ENCODE measurements at regions not wholly inside any gene's neighbourhood (a gene's known extent, or its start where the extent isn't known, plus 50 kb on each side); places are given as distances from the start of the nearest gene placed in this dataset.

DNA sequence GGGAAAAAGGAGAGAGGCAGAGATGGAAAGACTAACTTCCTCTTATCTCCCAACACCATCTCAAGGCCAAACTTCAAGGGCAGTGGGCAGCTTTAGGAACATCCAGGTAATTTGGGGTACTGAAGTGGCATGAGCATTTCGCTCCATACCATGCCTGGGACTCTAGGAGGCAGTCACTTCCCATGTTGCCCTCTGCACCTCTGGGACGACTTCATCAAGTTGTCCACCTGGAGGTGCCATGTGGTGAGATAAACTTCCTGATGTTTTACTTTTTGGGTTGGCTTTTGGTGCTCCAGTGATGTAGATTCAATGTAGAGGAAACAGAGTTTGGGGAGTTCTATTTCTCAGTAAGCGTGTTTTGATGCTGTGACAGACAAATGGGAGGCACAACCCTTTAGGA, 56.3 kb upstream of the UPP2 start:
- WGBS, 5 donors, result 62 to 95% (median 91%) methylated on average over 3 of the region's 3 CpGs
- intact Hi-C loops (cut with DNase I; ENCODE audit: low total_unique reads), result no loop called here

DNA sequence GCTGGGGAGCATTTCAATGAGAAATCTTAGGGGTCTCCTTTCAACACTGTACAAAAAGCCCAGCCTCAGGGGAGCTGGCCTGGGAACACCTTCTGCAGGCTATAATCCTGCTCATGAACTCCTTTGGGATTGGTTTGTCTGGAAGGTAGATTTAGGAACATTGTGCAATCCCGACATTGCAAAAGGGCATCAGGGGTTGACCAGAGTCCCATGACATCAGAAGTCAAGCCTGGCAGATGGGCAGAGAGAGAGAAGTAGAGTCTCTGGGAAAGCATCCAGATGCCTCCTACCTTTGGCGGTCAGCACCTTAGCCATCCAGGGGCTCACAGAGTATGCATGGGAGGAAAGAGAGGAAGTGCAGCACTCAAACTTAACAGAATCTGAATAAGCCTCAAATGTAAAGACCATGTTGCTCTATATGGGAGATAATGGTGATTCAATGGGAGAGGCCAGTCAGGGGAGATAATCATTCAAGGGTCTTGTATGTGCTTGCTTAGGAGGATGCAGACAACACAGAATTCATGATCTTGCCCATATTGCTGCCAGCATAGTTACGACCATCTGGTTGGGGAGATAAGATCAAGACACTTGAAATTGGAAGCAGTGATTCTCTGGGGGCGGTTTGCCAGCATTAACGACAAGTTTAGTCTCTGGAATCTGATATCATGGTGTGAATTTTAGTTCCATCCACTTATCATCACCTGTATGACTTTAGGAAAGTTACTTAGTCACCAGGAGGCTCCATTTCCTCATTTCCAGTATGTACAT, 58.3 kb upstream of the UPP2 start:
- WGBS, 5 donors, result 56 to 67% (median 62%) methylated on average over 5 of the region's 5 CpGs
- Histone ChIP-seq H3K27ac (peak overlapping the region in 5 of 8 donors; percentile 18 to 65 (median 22)), H3K9me3 (no peaks in the 10 kb centered on the region), H3K4me1 (peaks cover 0 to 38% (median 14%) of the 10 kb centered on the region in 6 donors), H3K4me3 (no peak overlapping the region), H3K27me3 (replicated peaks in 1 of 7) (peaks cover 0 to 6% (median 0%) of the 10 kb centered on the region in 7 donors), H3K36me3 (no peaks in the 10 kb centered on the region)
- intact Hi-C loops (cut with DNase I; ENCODE audit: low total_unique reads), result no loop called here
- no peak for DNase-seq
- TF ChIP-seq CTCF (IDR thresholded peaks at IDR 0.05 in 8 of 11, conservative IDR thresholded peaks at IDR 0.05 in 3 of 11), result no peak
- TF ChIP-seq POLR2A (IDR thresholded peaks at IDR 0.05), result no peak
- no peak for TF ChIP-seq POLR2AphosphoS5 (IDR thresholded peaks at IDR 0.05)

More for the DNA sequence above, 56.3 kb upstream of the UPP2 start:
- peaks cover 0 to 38% (median 14%) of the 10 kb centered on the region in 6 donors for H3K4me1 ChIP-seq
- H3K4me3 ChIP-seq, result no peak overlapping the region
- no peaks in the 10 kb centered on the region for H3K9me3 ChIP-seq
- H3K27me3 ChIP-seq (replicated peaks in 1 of 7), result peaks cover 0 to 6% (median 0%) of the 10 kb centered on the region in 7 donors
- H3K36me3 ChIP-seq, result no peaks in the 10 kb centered on the region
- TF ChIP-seq POLR2A (IDR thresholded peaks at IDR 0.05) (no peak), CTCF (IDR thresholded peaks at IDR 0.05 in 8 of 11, conservative IDR thresholded peaks at IDR 0.05 in 3 of 11) (no peak), POLR2AphosphoS5 (IDR thresholded peaks at IDR 0.05) (no peak)
- no peak for DNase-seq
- no peak overlapping the region for H3K27ac ChIP-seq

GRCh38 chr2:158042666-158043065, 59.0 kb upstream of the UPP2 start:
- Histone ChIP-seq H3K4me3 (no peak overlapping the region), H3K4me1 (peaks cover 0 to 38% (median 14%) of the 10 kb centered on the region in 6 donors), H3K27me3 (replicated peaks in 1 of 7) (peaks cover 0 to 6% (median 0%) of the 10 kb centered on the region in 7 donors), H3K9me3 (no peaks in the 10 kb centered on the region), H3K27ac (peak overlapping the region in 6 of 8 donors; percentile 18 to 65 (median 27)), H3K36me3 (no peaks in the 10 kb centered on the region)
- 30 to 42% (median 33%) methylated on average over 6 of the region's 6 CpGs for WGBS, 5 donors
- DNase-seq, result no peak
- no peak for TF ChIP-seq CTCF (IDR thresholded peaks at IDR 0.05 in 8 of 11, conservative IDR thresholded peaks at IDR 0.05 in 3 of 11)
- no peak for TF ChIP-seq POLR2A (IDR thresholded peaks at IDR 0.05)
- no peak for TF ChIP-seq POLR2AphosphoS5 (IDR thresholded peaks at IDR 0.05)
- intact Hi-C loops (cut with DNase I; ENCODE audit: low total_unique reads), result no loop called here

DNA sequence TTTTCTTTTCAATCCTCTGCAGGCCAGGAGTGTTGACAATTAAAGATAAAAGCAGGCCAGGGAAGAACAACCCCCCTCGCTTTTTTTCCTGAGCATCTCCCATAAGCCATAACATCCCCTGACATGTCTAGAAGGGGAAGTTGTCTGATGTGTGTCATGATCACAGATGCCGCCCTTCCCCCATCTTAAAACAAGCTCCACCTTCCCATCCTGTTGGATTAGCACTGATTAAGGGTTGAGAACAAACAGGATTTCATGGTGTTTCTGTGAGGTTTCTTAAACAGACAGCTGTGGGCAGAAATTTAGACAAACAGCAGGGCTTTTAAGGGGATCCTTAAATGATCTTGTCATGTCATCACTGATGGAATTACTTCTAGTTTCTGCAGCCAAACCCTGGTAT, 59.4 kb upstream of the UPP2 start:
- WGBS, 5 donors, result 31 to 55% (median 36%) methylated on average over 2 of the region's 2 CpGs
- intact Hi-C loops (cut with DNase I; ENCODE audit: low total_unique reads), result no loop called here
- H3K4me3 ChIP-seq, result no peak overlapping the region

More for the DNA sequence above, 59.4 kb upstream of the UPP2 start:
- Histone ChIP-seq H3K27me3 (replicated peaks in 1 of 7) (peaks cover 0 to 6% (median 0%) of the 10 kb centered on the region in 7 donors), H3K9me3 (no peaks in the 10 kb centered on the region), H3K27ac (peak overlapping the region in 5 of 8 donors; percentile 18 to 65 (median 32)), H3K4me1 (peaks cover 0 to 37% (median 13%) of the 10 kb centered on the region in 6 donors), H3K36me3 (no peaks in the 10 kb centered on the region)
- DNase-seq, result no peak
- TF ChIP-seq POLR2A (IDR thresholded peaks at IDR 0.05) (no peak), POLR2AphosphoS5 (IDR thresholded peaks at IDR 0.05) (no peak), CTCF (IDR thresholded peaks at IDR 0.05 in 8 of 11, conservative IDR thresholded peaks at IDR 0.05 in 3 of 11) (no peak)
